DMS 273 (cell line): ENCODE measurements at regions not wholly inside any gene's neighbourhood (a gene's known extent, or its start where the extent isn't known, plus 50 kb on each side); places are given as distances from the start of the nearest gene placed in this dataset.
A peak's percentile ranks its signal among the peaks of the same experiment; 100 is the strongest.
"Not testable (repeated sequence)": the region's sequence is repeated elsewhere in the genome, so short reads cannot be mapped to it uniquely, and the experiment has no call there.

Experiments used
- DNase-seq: peaks from one replicate; lab custom pipeline; 2025; ENCODE audit not compliant: unreplicated experiment; lab: John Stamatoyannopoulos, UW

GRCh38 chr1:85520826-85521820 is 56.2 kb upstream of the DDAH1 start:
- not testable (repeated sequence) for DNase-seq

GRCh38 chr1:85522458-85522857 is 57.5 kb upstream of the DDAH1 start:
- not testable (repeated sequence) for DNase-seq

- not testable (repeated sequence) for DNase-seq
These were observed 57.5 kb upstream of the CCN1 start for GRCh38 chr1:85523061-85523460.

- not testable (repeated sequence) for DNase-seq
These were observed 56.2 kb upstream of the CCN1 start for GRCh38 chr1:85524281-85524886.

GRCh38 chr1:85525591-85525991 is 55.0 kb upstream of the CCN1 start:
- not testable (repeated sequence) for DNase-seq

- not testable (repeated sequence) for DNase-seq
These were observed 54.3 kb upstream of the CCN1 start for GRCh38 chr1:85526216-85526615.

GRCh38 chr1:85527145-85527544 is 53.4 kb upstream of the CCN1 start:
- DNase-seq: peak; percentile 47
